KG1 (cell line): ENCODE measurements at regions not wholly inside any gene's neighbourhood (a gene's known extent, or its start where the extent isn't known, plus 50 kb on each side); places are given as distances from the start of the nearest gene placed in this dataset.

Source experiments
- DNase-seq: peaks from one replicate; lab custom pipeline; 2025; lab: John Stamatoyannopoulos, UW

GRCh38 chr2:14530506-14530905, 102.0 kb upstream of the LRATD1 start:
- no peak for DNase-seq

DNA sequence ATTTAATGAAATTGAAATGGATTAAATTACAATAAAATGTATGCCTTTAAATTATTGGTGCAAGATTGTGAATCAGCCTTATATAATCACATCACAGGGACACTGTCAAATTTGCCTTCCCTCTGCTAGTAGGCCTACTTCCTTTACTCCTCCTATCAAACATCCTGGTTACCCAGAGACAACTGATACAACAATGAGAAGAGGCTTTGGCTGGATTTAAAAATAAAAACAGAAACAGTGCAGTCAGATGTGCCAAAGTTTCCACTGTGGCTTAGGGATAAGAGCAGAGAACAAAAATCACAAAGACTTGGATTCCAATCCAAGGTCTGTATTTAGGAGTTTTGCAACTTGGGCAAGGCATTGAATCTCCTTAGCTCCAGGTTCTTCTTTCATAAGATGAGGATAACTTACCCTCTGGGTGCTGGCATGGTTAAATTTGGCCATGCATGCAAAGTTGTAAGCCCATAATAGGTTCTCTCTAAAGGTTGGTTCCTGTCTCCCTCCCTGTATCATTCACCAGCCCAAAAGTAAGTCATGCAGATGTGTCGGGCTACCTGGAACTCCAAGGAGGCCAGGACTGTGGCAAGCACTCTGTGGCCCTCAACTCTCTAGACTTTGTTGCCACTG, 99.3 kb upstream of the LRATD1 start:
- DNase-seq = no peak

- no peak for DNase-seq
Observed at GRCh38 chr2:14535156-14535555, 97.4 kb upstream of the LRATD1 start.

DNA sequence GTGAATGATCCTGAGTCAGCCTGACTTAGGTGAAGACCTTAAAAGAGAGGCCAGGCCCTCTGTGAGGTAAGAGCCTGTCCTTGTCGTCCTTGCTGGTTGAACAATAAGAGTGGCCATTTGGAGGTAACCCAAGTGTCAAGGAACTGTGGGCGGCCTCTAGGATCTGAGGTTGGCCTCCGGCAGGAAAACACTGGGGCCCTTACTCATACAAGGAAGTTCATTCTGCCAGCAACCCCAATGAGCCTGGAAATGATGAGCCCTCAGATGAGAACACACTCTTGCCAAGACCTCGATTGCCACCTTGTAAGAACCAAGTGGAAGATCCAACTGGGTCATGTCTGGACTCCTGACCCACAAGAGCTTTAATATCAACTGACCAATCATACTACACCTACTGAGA, 95.5 kb upstream of the LRATD1 start:
- no peak for DNase-seq

DNA sequence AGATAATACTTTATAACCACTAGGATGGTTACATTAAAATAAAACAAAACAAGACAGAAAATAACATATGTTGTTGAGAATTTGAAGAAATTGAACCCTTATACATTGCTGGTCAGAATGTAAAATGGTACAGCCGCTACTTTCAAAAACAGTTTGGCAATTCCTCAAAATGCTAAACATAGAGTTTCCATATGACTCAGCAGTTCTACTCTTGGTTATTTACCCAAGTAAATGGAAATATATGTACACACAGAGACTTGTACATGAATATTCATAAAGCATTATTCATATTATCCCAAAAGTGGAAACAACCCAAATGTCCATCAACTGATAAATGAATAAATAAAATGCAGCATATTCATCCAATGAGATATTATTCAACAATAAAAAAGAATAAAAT, 92.5 kb upstream of the LRATD1 start:
- DNase-seq = no peak

- no peak for DNase-seq
Observed at GRCh38 chr2:14543284-14543683, 89.2 kb upstream of the LRATD1 start.

DNA sequence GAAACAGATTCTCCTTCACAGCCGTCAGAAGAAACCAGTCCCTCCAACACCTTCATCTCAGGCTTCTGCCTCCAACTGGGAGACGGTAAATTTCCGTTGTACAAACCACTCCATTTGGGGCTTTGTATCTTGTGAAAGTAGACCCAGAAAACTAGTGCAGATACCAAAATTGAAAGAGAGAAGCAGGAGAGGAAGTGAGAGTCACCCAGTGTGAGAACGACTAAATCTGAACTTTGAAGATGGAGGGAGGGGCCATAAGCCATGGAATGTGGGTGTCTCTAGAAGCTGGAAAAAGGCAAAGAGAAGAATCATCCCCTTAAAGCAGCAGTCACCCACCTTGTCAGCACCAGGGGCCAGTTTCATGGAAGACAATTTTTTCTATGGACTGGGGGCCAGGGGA, 88.3 kb upstream of the LRATD1 start:
- DNase-seq = no peak

DNA sequence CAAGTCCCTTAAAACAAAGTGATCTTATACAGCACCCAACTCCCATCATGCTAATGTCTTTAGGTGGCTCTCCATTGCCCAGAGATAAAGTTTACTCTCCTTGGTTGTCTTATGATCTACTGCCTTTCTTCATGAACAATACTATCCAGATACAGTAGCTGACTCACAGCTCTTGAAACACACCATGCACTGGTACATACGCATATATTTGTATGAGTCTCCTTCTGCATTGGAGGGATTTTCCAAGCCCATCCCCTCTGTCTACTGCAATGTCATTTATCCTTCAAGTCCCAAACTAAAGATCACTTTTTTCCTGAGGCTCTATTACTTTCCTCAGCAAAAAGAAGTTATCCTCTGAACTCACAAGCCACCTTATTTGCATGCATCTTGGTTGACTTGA, 84.7 kb upstream of the LRATD1 start:
- DNase-seq = no peak

DNA sequence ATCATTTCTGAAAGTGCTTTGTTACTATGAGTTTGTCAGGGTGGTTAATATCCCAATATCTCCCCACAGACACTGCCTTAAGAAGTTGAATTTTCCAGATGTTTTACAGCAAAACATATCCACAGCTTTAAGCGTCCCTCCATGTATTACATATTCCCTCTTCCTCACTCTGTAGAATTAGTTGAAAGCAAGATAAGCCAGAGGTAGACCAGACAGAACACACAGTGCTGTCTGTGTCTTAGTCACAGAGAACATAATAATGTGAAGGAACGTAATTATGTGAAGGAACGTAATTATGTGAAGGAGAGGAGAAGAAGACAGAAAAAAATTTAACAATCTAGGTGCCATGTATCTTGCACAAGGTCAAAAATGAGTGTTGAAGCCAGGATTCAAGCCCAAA, 81.9 kb upstream of the LRATD1 start:
- no peak for DNase-seq

- no peak for DNase-seq
Observed at GRCh38 chr2:14551069-14551468, 81.4 kb upstream of the LRATD1 start.

GRCh38 chr2:14552286-14552685, 80.2 kb upstream of the LRATD1 start:
- DNase-seq = no peak

- no peak for DNase-seq
Observed at GRCh38 chr2:14552818-14553217, 79.7 kb upstream of the LRATD1 start.

DNA sequence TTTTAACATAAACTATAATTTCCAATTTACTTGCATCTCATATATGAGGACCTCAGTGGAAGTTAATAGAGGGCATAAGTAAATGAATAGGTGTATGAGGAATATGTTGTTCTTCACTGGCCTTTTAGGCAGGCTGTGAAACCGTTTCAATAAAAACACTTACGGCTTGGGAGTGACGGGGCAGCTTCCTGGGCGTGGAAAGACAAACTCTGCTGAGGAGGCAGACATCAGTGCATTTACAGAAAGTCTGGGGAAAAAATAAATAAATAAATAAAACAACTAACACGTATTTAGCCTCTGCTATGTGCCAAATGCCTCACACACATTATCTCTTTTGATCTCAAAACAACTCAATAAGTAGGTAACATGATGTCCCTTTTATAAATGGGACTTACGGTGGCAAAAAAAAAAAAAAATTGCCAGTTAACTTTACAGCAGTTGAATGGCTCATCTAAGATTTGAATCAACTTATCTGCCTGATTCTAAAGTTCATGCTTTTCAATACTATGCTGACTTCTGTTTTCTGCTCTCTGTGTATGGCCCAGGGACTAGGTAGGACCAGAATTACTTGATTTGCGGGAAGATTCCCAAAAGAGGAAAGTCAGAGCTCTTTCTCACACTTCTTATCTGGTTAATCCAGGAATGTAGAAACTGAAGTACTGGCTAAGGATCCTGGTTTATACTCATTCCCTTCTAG, 77.5 kb upstream of the LRATD1 start:
- no peak for DNase-seq

- DNase-seq = no peak
Observed at GRCh38 chr2:14557111-14557510, 75.4 kb upstream of the LRATD1 start.

DNA sequence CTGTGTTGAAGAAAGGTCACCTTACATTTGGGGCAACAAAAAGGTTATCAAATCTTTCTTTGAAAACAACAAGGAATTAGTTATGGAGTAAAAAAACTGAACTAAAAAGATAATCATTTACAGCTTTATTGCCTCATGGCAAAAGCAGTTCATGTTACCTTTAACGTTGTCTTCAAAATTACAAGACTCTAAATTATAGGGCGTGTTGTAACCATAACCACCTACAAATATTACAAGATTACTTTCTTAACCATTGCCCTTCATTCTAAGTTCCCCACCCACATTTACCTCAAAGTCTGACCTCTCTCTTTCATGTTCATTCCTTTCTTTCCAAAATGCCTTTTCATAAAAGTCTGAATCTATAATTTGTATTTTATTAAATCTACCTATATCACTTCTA, 74.6 kb upstream of the LRATD1 start:
- DNase-seq = no peak

GRCh38 chr2:14558335-14558919, 74.1 kb upstream of the LRATD1 start:
- no peak for DNase-seq

- DNase-seq = no peak
Observed at GRCh38 chr2:14560716-14561115, 71.8 kb upstream of the LRATD1 start.

- DNase-seq = no peak
Observed at GRCh38 chr2:14563324-14563723, 69.2 kb upstream of the LRATD1 start.

DNA sequence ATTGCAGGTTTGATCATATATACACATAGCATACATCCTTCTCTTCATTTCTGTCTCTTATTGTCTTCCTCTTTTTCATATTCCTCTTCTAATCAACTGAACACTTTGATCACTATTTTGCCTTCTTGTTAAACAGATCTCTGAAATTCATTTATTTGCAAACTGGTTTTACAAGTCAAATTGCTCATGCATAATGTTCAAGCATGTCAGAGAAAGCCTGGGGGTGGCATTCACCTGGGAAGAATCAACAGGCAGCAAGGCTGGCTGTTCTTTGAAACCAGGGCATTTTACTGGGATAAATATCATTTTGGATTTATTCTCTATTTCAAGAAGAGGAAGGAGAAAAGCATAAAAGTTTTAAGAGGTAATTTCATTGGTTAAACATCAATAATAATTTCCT, 66.9 kb upstream of the LRATD1 start:
- no peak for DNase-seq

- no peak for DNase-seq
Observed at GRCh38 chr2:14567561-14567960, 65.0 kb upstream of the LRATD1 start.

DNA sequence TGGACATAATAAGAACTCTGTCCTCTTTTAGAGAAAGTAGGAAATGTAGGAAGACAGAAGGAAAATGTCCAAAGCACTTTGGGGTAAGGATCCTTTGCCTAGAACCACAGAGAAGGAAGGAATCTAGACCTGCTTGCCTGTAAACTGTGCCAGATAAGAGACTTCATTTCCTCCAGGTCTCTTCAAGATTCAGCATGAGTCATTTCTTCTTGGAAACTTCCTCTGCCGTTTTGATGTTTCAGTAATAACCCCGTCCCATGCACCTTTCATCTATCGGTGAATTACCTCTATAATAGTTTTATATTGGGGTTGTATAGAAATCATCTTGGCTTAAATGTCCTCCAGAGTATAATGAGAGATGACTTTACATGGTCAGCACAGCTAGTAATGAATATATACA, 63.2 kb upstream of the LRATD1 start:
- DNase-seq = no peak

GRCh38 chr2:14572633-14573032, 59.9 kb upstream of the LRATD1 start:
- DNase-seq = no peak

DNA sequence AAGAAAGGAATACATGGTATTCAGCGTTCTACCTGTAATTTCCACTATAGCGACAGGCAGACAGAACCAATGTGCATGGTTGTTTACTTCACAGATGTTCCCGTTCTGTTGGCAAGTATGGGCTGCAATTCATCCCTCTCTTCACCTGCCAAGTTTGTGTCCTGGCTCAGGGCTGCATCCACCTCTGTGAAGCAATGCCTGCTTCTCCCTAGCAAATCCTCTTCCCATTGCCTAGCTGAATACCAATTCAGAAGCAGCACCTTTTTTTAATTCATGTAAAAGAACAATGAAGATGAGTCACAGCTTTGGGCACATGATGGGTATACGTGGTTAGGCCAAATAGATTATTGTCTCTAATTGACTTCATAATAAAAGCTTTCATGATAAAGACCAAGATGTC, 54.7 kb upstream of the LRATD1 start:
- no peak for DNase-seq
